H1 (cell line): ENCODE measurements at regions not wholly inside any gene's neighbourhood (a gene's known extent, or its start where the extent isn't known, plus 50 kb on each side); places are given as distances from the start of the nearest gene placed in this dataset.

Source experiments
- CTCF ChIA-PET: fragments of 300-600 bp; sonication (Branson Sonifier 250); formaldehyde crosslinking; loops from one replicate; lab custom pipeline; 2021; ENCODE audit not compliant: partially characterized antibody; lab: Charles Lee
- POLR2A ChIA-PET: fragments of 300-600 bp; sonication (Branson Sonifier 250); formaldehyde crosslinking; loops from one replicate; lab custom pipeline; 2021; ENCODE audit warnings: inconsistent platforms; ENCODE audit not compliant: partially characterized antibody; lab: Charles Lee
- DNase-seq, 2 experiments: peaks; one replicate each; pipeline versions ENCODE4 v3.0.0 to v3.0.0-alpha.2; 2010 to 2022; ENCODE audit warnings: low spot score in 2 of 2, low read depth in 1 of 2, mixed read lengths in 1 of 2
- FAIRE-seq: peaks from 2 replicates; lab custom pipeline; 2011; peaks lifted over from hg19 to GRCh38; lab: Jason Lieb, UNC
- H2AFZ ChIP-seq: 2 replicates; pipeline ENCODE4 v1.8.1; 2012; ENCODE audit warnings: low read length, inconsistent platforms
- H2AK5ac ChIP-seq: 2 replicates; pipeline ENCODE4 v1.6.1; 2013; ENCODE audit warnings: low read depth, low read length
- H2BK120ac ChIP-seq: replicated peaks from 2 replicates; pipeline ENCODE3; 2013; ENCODE audit warnings: low read depth, low read length, inconsistent platforms
- H2BK12ac ChIP-seq: 2 replicates; pipeline ENCODE4 v1.6.1; 2013; ENCODE audit warnings: low read depth, low read length
- H2BK15ac ChIP-seq: 2 replicates; pipeline ENCODE4 v1.6.1; 2013; ENCODE audit warnings: low read length
- H2BK20ac ChIP-seq: 2 replicates; pipeline ENCODE4 v1.6.1; 2013; ENCODE audit warnings: low read length
- H2BK5ac ChIP-seq: 2 replicates; pipeline ENCODE4 v1.6.1; 2013; ENCODE audit warnings: low read depth, low read length
- H3K14ac ChIP-seq: 2 replicates; pipeline ENCODE4 v1.6.1; 2013; ENCODE audit warnings: inconsistent platforms; ENCODE audit not compliant: insufficient read length
- H3K18ac ChIP-seq: 2 replicates; pipeline ENCODE4 v1.6.1; 2013; ENCODE audit warnings: low read length; ENCODE audit errors: extremely low read depth
- H3K23ac ChIP-seq: 2 replicates; pipeline ENCODE4 v1.6.1; 2013; ENCODE audit warnings: inconsistent platforms; ENCODE audit not compliant: insufficient read length
- H3K23me2 ChIP-seq: 2 replicates; pipeline ENCODE4 v1.6.1; 2013; ENCODE audit warnings: low read depth, low read length
- H3K27ac ChIP-seq: 2 replicates; pipeline ENCODE4 v1.6.1; 2011; ENCODE audit warnings: low read depth, low read length, inconsistent platforms
- H3K27me3 ChIP-seq, 4 experiments: replicated peaks in 1 of 4; 1 replicate in 1 of 4; 2 replicates in 3 of 4; pipeline versions ENCODE4 v1.6.1 to v1.8.1; 2011 to 2013; ENCODE audit warnings: low read length in 3 of 4, mild to moderate bottlenecking in 3 of 4, inconsistent platforms in 2 of 4, mixed read lengths in 2 of 4, moderate library complexity in 1 of 4; ENCODE audit not compliant: control insufficient read depth in 3 of 4, insufficient read depth in 3 of 4; ENCODE audit errors: extremely low read depth in 1 of 4
- H3K36me3 ChIP-seq, 4 experiments: 2 replicates each; pipeline versions ENCODE4 v1.6.1 to v1.8.1; 2011 to 2013; ENCODE audit warnings: mild to moderate bottlenecking in 4 of 4, low read length in 3 of 4, moderate library complexity in 2 of 4, control low read depth in 1 of 4, inconsistent platforms in 1 of 4; ENCODE audit not compliant: insufficient read depth in 4 of 4, control insufficient read depth in 2 of 4
- H3K4ac ChIP-seq: replicated peaks from 2 replicates; pipeline ENCODE3; 2013; ENCODE audit warnings: low read length, low read depth, mixed read lengths, inconsistent platforms; ENCODE audit not compliant: insufficient read length
- H3K4me1 ChIP-seq, 4 experiments: replicated peaks in 1 of 4; 1 replicate in 1 of 4; 2 replicates in 3 of 4; pipeline versions ENCODE4 v1.6.1 to v1.8.1; 2011 to 2013; ENCODE audit warnings: low read length in 3 of 4, inconsistent platforms in 2 of 4, mixed read lengths in 1 of 4; ENCODE audit not compliant: insufficient read depth in 4 of 4, control insufficient read depth in 3 of 4
- H3K4me2 ChIP-seq, 2 experiments: 2 replicates each; pipeline versions ENCODE4 v1.6.1 to v1.8.1; 2011 to 2013; ENCODE audit warnings: low read depth in 2 of 2, low read length in 2 of 2, control low read depth in 1 of 2, inconsistent platforms in 1 of 2, mild to moderate bottlenecking in 1 of 2; ENCODE audit not compliant: insufficient read depth in 1 of 2
- H3K4me3 ChIP-seq, 4 experiments: fragments of 200-600, 300-600 bp in 1 of 4; sonication (generic), shearing (Covaris generic), sonication (Bioruptor Twin) in 1 of 4; 2 replicates each; pipeline versions ENCODE4 v1.5.1 to v1.8.1; 2011 to 2016; ENCODE audit warnings: low read length in 4 of 4, low read depth in 3 of 4, control low read depth in 2 of 4, inconsistent platforms in 2 of 4, mild to moderate bottlenecking in 2 of 4, mixed read lengths in 1 of 4, moderate library complexity in 1 of 4; ENCODE audit not compliant: insufficient read depth in 2 of 4; ENCODE audit errors: extremely low read depth in 1 of 4
- H3K56ac ChIP-seq: replicated peaks from 2 replicates; pipeline ENCODE3; 2013; ENCODE audit warnings: low read depth, mild to moderate bottlenecking, mixed read lengths, low read length, inconsistent platforms; ENCODE audit not compliant: insufficient read length
- H3K79me1 ChIP-seq: 2 replicates; pipeline ENCODE4 v1.6.1; 2013; ENCODE audit warnings: low read depth, low read length, control low read depth
- H3K79me2 ChIP-seq, 2 experiments: 2 replicates each; pipeline versions ENCODE4 v1.6.1 to v1.8.1; 2012 to 2013; ENCODE audit warnings: low read length in 2 of 2, mild to moderate bottlenecking in 2 of 2, inconsistent platforms in 1 of 2; ENCODE audit not compliant: insufficient read depth in 2 of 2, control insufficient read depth in 1 of 2
- H3K9ac ChIP-seq, 4 experiments: replicated peaks in 1 of 4; 1 replicate in 1 of 4; 2 replicates in 3 of 4; pipeline versions ENCODE4 v1.6.1 to v1.8.1; 2011 to 2013; ENCODE audit warnings: low read depth in 3 of 4, low read length in 3 of 4, control low read depth in 2 of 4, mild to moderate bottlenecking in 2 of 4, moderate library complexity in 2 of 4, inconsistent platforms in 1 of 4; ENCODE audit errors: extremely low read depth in 1 of 4
- H3K9me3 ChIP-seq, 2 experiments: 2 replicates each; pipeline versions ENCODE4 v1.6.1 to v1.8.1; 2012 to 2013; ENCODE audit warnings: mild to moderate bottlenecking in 2 of 2, moderate library complexity in 2 of 2, control low read depth in 1 of 2, inconsistent platforms in 1 of 2, low read depth in 1 of 2, low read length in 1 of 2, mixed read lengths in 1 of 2; ENCODE audit not compliant: insufficient read depth in 2 of 2
- H4K20me1 ChIP-seq, 2 experiments: replicated peaks in 1 of 2; 2 replicates each; pipeline versions ENCODE3 to v1.8.1; 2011 to 2013; ENCODE audit warnings: inconsistent platforms in 2 of 2, low read length in 2 of 2, mild to moderate bottlenecking in 1 of 2; ENCODE audit not compliant: insufficient read depth in 2 of 2, control insufficient read depth in 1 of 2
- H4K5ac ChIP-seq: 2 replicates; pipeline ENCODE4 v1.6.1; 2013; ENCODE audit warnings: low read length, low read depth, mixed read lengths, inconsistent platforms; ENCODE audit not compliant: insufficient read length
- H4K8ac ChIP-seq: 2 replicates; pipeline ENCODE4 v1.8.0; 2013; ENCODE audit warnings: mild to moderate bottlenecking, moderate library complexity, low read length, inconsistent platforms; ENCODE audit not compliant: insufficient read depth; ENCODE audit errors: extremely low read depth
- H4K91ac ChIP-seq: replicated peaks from 2 replicates; pipeline ENCODE3; 2013; ENCODE audit warnings: low read length, mixed read lengths, inconsistent platforms; ENCODE audit not compliant: insufficient read length
- SP1 ChIP-seq: IDR thresholded peaks from 2 replicates; pipeline ENCODE4 v1.6.1; 2011; ENCODE audit warnings: low read depth, low read length
- TAF7 ChIP-seq: optimal IDR thresholded peaks from 2 replicates; pipeline ENCODE3; 2011; ENCODE audit warnings: low read depth, mild to moderate bottlenecking, inconsistent platforms, low read length, moderate library complexity, borderline replicate concordance
- WGBS, 2 experiments: shearing (Covaris generic) in 1 of 2; methylation state at CpG; one replicate each; pipeline versions ENCODE4 v1.1.6 to v1.1.7; 2013 to 2015; ENCODE audit warnings: low lambda C conversion rate in 2 of 2, mixed read lengths in 2 of 2, inconsistent platforms in 1 of 2, low coverage in 1 of 2, missing lambda C conversion rate in 1 of 2; ENCODE audit not compliant: insufficient replicate concordance in 2 of 2, insufficient coverage in 1 of 2, insufficient read length in 1 of 2; ENCODE audit errors: extremely low coverage in 1 of 2, missing lambda C conversion rate in 1 of 2; 5-methylcytosine and 5-hydroxymethylcytosine counted together

- H2AK5ac ChIP-seq, result no peak overlapping the region
- FAIRE-seq, result no peak
- TF ChIP-seq SP1, result no peak
- no peak for TF ChIP-seq TAF7
- TF ChIP-seq, all 59 proteins: peak for 0
- H3K56ac ChIP-seq, result no peak overlapping the region
- H3K18ac ChIP-seq, result no peak overlapping the region
- H2BK5ac ChIP-seq, result no peak overlapping the region
- WGBS, 2 experiments, result 86 to 100% methylated on average over 1 to 2 of the region's 2 CpGs
- H3K9me3 ChIP-seq, result no peaks in the 10 kb centered on the region
- H2BK120ac ChIP-seq, result no peak overlapping the region
- DNase-seq, result no peak
- ChIA-PET CTCF (no interaction called here), POLR2A (no interaction called here)
- no peak overlapping the region for H3K27ac ChIP-seq
- no peak overlapping the region for H4K8ac ChIP-seq
- H4K5ac ChIP-seq, result no peak overlapping the region
- H2BK12ac ChIP-seq, result no peak overlapping the region
- no peaks in the 10 kb centered on the region for H4K20me1 ChIP-seq
- H3K23ac ChIP-seq, result no peak overlapping the region
- H3K79me1 ChIP-seq, result no peaks in the 10 kb centered on the region
- H3K4ac ChIP-seq, result no peak overlapping the region
- no peak overlapping the region for H2BK15ac ChIP-seq
- H3K27me3 ChIP-seq, result no peaks in the 10 kb centered on the region
- no peak overlapping the region for H2BK20ac ChIP-seq
- no peak overlapping the region for H3K4me3 ChIP-seq
- H3K9ac ChIP-seq, result no peak overlapping the region
- no peaks in the 10 kb centered on the region for H3K79me2 ChIP-seq
- no peak overlapping the region for H3K14ac ChIP-seq
- H4K91ac ChIP-seq, result no peak overlapping the region
- H3K4me2 ChIP-seq, result no peak overlapping the region
- no peaks in the 10 kb centered on the region for H3K23me2 ChIP-seq
- H3K4me1 ChIP-seq, result no peaks in the 10 kb centered on the region
- no peaks in the 10 kb centered on the region; a peak in 1 of 8 replicates for H3K36me3 ChIP-seq
- no peak overlapping the region for H2AFZ ChIP-seq
Measured at GRCh38 chr4:158077835-158078234, 95.0 kb downstream of the GASK1B start.
